ENCODE measurements at regions not wholly inside any gene's neighbourhood (a gene's known extent, or its start where the extent isn't known, plus 50 kb on each side); places are given as distances from the start of the nearest gene placed in this dataset.

DNA sequence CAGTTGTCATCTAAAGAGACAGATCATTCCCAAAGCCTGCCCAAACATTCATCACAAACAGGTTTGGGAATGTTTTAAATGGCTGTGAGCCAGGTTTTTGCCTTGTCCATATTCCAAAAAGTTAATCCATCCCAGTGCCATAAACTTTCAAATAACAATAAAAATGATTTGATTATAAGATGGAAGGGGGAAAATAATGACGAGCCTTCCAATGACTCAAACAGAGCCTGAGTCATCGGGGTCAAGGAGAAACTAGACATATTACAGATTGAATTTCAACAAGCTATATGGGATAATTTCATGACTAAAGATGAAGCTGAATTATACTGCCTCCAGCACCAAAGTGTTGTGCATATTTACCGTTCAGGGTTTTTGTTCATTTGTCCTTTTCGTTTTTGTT is 195.8 kb upstream of the PKN2 start:
- TF ChIP-seq, protein P1, sequence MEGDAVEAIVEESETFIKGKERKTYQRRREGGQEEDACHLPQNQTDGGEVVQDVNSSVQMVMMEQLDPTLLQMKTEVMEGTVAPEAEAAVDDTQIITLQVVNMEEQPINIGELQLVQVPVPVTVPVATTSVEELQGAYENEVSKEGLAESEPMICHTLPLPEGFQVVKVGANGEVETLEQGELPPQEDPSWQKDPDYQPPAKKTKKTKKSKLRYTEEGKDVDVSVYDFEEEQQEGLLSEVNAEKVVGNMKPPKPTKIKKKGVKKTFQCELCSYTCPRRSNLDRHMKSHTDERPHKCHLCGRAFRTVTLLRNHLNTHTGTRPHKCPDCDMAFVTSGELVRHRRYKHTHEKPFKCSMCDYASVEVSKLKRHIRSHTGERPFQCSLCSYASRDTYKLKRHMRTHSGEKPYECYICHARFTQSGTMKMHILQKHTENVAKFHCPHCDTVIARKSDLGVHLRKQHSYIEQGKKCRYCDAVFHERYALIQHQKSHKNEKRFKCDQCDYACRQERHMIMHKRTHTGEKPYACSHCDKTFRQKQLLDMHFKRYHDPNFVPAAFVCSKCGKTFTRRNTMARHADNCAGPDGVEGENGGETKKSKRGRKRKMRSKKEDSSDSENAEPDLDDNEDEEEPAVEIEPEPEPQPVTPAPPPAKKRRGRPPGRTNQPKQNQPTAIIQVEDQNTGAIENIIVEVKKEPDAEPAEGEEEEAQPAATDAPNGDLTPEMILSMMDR (IDR thresholded peaks at IDR 0.05), result no peak
- TF ChIP-seq POLR2A (IDR thresholded peaks at IDR 0.05), result no peak
